H1 (cell line): ENCODE measurements at regions not wholly inside any gene's neighbourhood (a gene's known extent, or its start where the extent isn't known, plus 50 kb on each side); places are given as distances from the start of the nearest gene placed in this dataset.

ENCODE experiments used
- CTCF ChIA-PET: fragments of 300-600 bp; sonication (Branson Sonifier 250); formaldehyde crosslinking; loops from one replicate; lab custom pipeline; 2021; ENCODE audit not compliant: partially characterized antibody; lab: Charles Lee
- POLR2A ChIA-PET: fragments of 300-600 bp; sonication (Branson Sonifier 250); formaldehyde crosslinking; loops from one replicate; lab custom pipeline; 2021; ENCODE audit warnings: inconsistent platforms; ENCODE audit not compliant: partially characterized antibody; lab: Charles Lee
- DNase-seq, 2 experiments: peaks; one replicate each; pipeline versions ENCODE4 v3.0.0 to v3.0.0-alpha.2; 2010 to 2022; ENCODE audit warnings: low spot score in 2 of 2, low read depth in 1 of 2, mixed read lengths in 1 of 2
- FAIRE-seq: peaks from 2 replicates; lab custom pipeline; 2011; peaks lifted over from hg19 to GRCh38; lab: Jason Lieb, UNC
- H2AFZ ChIP-seq: 2 replicates; pipeline ENCODE4 v1.8.1; 2012; ENCODE audit warnings: low read length, inconsistent platforms
- H2AK5ac ChIP-seq: 2 replicates; pipeline ENCODE4 v1.6.1; 2013; ENCODE audit warnings: low read depth, low read length
- H2BK120ac ChIP-seq: replicated peaks from 2 replicates; pipeline ENCODE3; 2013; ENCODE audit warnings: low read depth, low read length, inconsistent platforms
- H2BK12ac ChIP-seq: 2 replicates; pipeline ENCODE4 v1.6.1; 2013; ENCODE audit warnings: low read depth, low read length
- H2BK15ac ChIP-seq: 2 replicates; pipeline ENCODE4 v1.6.1; 2013; ENCODE audit warnings: low read length
- H2BK20ac ChIP-seq: 2 replicates; pipeline ENCODE4 v1.6.1; 2013; ENCODE audit warnings: low read length
- H2BK5ac ChIP-seq: 2 replicates; pipeline ENCODE4 v1.6.1; 2013; ENCODE audit warnings: low read depth, low read length
- H3K14ac ChIP-seq: 2 replicates; pipeline ENCODE4 v1.6.1; 2013; ENCODE audit warnings: inconsistent platforms; ENCODE audit not compliant: insufficient read length
- H3K18ac ChIP-seq: 2 replicates; pipeline ENCODE4 v1.6.1; 2013; ENCODE audit warnings: low read length; ENCODE audit errors: extremely low read depth
- H3K23ac ChIP-seq: 2 replicates; pipeline ENCODE4 v1.6.1; 2013; ENCODE audit warnings: inconsistent platforms; ENCODE audit not compliant: insufficient read length
- H3K23me2 ChIP-seq: 2 replicates; pipeline ENCODE4 v1.6.1; 2013; ENCODE audit warnings: low read depth, low read length
- H3K27ac ChIP-seq: 2 replicates; pipeline ENCODE4 v1.6.1; 2011; ENCODE audit warnings: low read depth, low read length, inconsistent platforms
- H3K27me3 ChIP-seq, 4 experiments: replicated peaks in 1 of 4; 1 replicate in 1 of 4; 2 replicates in 3 of 4; pipeline versions ENCODE4 v1.6.1 to v1.8.1; 2011 to 2013; ENCODE audit warnings: low read length in 3 of 4, mild to moderate bottlenecking in 3 of 4, inconsistent platforms in 2 of 4, mixed read lengths in 2 of 4, moderate library complexity in 1 of 4; ENCODE audit not compliant: control insufficient read depth in 3 of 4, insufficient read depth in 3 of 4; ENCODE audit errors: extremely low read depth in 1 of 4
- H3K36me3 ChIP-seq, 4 experiments: 2 replicates each; pipeline versions ENCODE4 v1.6.1 to v1.8.1; 2011 to 2013; ENCODE audit warnings: mild to moderate bottlenecking in 4 of 4, low read length in 3 of 4, moderate library complexity in 2 of 4, control low read depth in 1 of 4, inconsistent platforms in 1 of 4; ENCODE audit not compliant: insufficient read depth in 4 of 4, control insufficient read depth in 2 of 4
- H3K4ac ChIP-seq: replicated peaks from 2 replicates; pipeline ENCODE3; 2013; ENCODE audit warnings: low read length, low read depth, mixed read lengths, inconsistent platforms; ENCODE audit not compliant: insufficient read length
- H3K4me1 ChIP-seq, 4 experiments: replicated peaks in 1 of 4; 1 replicate in 1 of 4; 2 replicates in 3 of 4; pipeline versions ENCODE4 v1.6.1 to v1.8.1; 2011 to 2013; ENCODE audit warnings: low read length in 3 of 4, inconsistent platforms in 2 of 4, mixed read lengths in 1 of 4; ENCODE audit not compliant: insufficient read depth in 4 of 4, control insufficient read depth in 3 of 4
- H3K4me2 ChIP-seq, 2 experiments: 2 replicates each; pipeline versions ENCODE4 v1.6.1 to v1.8.1; 2011 to 2013; ENCODE audit warnings: low read depth in 2 of 2, low read length in 2 of 2, control low read depth in 1 of 2, inconsistent platforms in 1 of 2, mild to moderate bottlenecking in 1 of 2; ENCODE audit not compliant: insufficient read depth in 1 of 2
- H3K4me3 ChIP-seq, 4 experiments: fragments of 200-600, 300-600 bp in 1 of 4; sonication (generic), shearing (Covaris generic), sonication (Bioruptor Twin) in 1 of 4; 2 replicates each; pipeline versions ENCODE4 v1.5.1 to v1.8.1; 2011 to 2016; ENCODE audit warnings: low read length in 4 of 4, low read depth in 3 of 4, control low read depth in 2 of 4, inconsistent platforms in 2 of 4, mild to moderate bottlenecking in 2 of 4, mixed read lengths in 1 of 4, moderate library complexity in 1 of 4; ENCODE audit not compliant: insufficient read depth in 2 of 4; ENCODE audit errors: extremely low read depth in 1 of 4
- H3K56ac ChIP-seq: replicated peaks from 2 replicates; pipeline ENCODE3; 2013; ENCODE audit warnings: low read depth, mild to moderate bottlenecking, mixed read lengths, low read length, inconsistent platforms; ENCODE audit not compliant: insufficient read length
- H3K79me1 ChIP-seq: 2 replicates; pipeline ENCODE4 v1.6.1; 2013; ENCODE audit warnings: low read depth, low read length, control low read depth
- H3K79me2 ChIP-seq, 2 experiments: 2 replicates each; pipeline versions ENCODE4 v1.6.1 to v1.8.1; 2012 to 2013; ENCODE audit warnings: low read length in 2 of 2, mild to moderate bottlenecking in 2 of 2, inconsistent platforms in 1 of 2; ENCODE audit not compliant: insufficient read depth in 2 of 2, control insufficient read depth in 1 of 2
- H3K9ac ChIP-seq, 4 experiments: replicated peaks in 1 of 4; 1 replicate in 1 of 4; 2 replicates in 3 of 4; pipeline versions ENCODE4 v1.6.1 to v1.8.1; 2011 to 2013; ENCODE audit warnings: low read depth in 3 of 4, low read length in 3 of 4, control low read depth in 2 of 4, mild to moderate bottlenecking in 2 of 4, moderate library complexity in 2 of 4, inconsistent platforms in 1 of 4; ENCODE audit errors: extremely low read depth in 1 of 4
- H3K9me3 ChIP-seq, 2 experiments: 2 replicates each; pipeline versions ENCODE4 v1.6.1 to v1.8.1; 2012 to 2013; ENCODE audit warnings: mild to moderate bottlenecking in 2 of 2, moderate library complexity in 2 of 2, control low read depth in 1 of 2, inconsistent platforms in 1 of 2, low read depth in 1 of 2, low read length in 1 of 2, mixed read lengths in 1 of 2; ENCODE audit not compliant: insufficient read depth in 2 of 2
- H4K20me1 ChIP-seq, 2 experiments: replicated peaks in 1 of 2; 2 replicates each; pipeline versions ENCODE3 to v1.8.1; 2011 to 2013; ENCODE audit warnings: inconsistent platforms in 2 of 2, low read length in 2 of 2, mild to moderate bottlenecking in 1 of 2; ENCODE audit not compliant: insufficient read depth in 2 of 2, control insufficient read depth in 1 of 2
- H4K5ac ChIP-seq: 2 replicates; pipeline ENCODE4 v1.6.1; 2013; ENCODE audit warnings: low read length, low read depth, mixed read lengths, inconsistent platforms; ENCODE audit not compliant: insufficient read length
- H4K8ac ChIP-seq: 2 replicates; pipeline ENCODE4 v1.8.0; 2013; ENCODE audit warnings: mild to moderate bottlenecking, moderate library complexity, low read length, inconsistent platforms; ENCODE audit not compliant: insufficient read depth; ENCODE audit errors: extremely low read depth
- H4K91ac ChIP-seq: replicated peaks from 2 replicates; pipeline ENCODE3; 2013; ENCODE audit warnings: low read length, mixed read lengths, inconsistent platforms; ENCODE audit not compliant: insufficient read length
- CREB1 ChIP-seq: IDR thresholded peaks from 2 replicates; pipeline ENCODE4 v1.6.1; 2012; ENCODE audit warnings: inconsistent platforms
- WGBS, 2 experiments: shearing (Covaris generic) in 1 of 2; methylation state at CpG; one replicate each; pipeline versions ENCODE4 v1.1.6 to v1.1.7; 2013 to 2015; ENCODE audit warnings: low lambda C conversion rate in 2 of 2, mixed read lengths in 2 of 2, inconsistent platforms in 1 of 2, low coverage in 1 of 2, missing lambda C conversion rate in 1 of 2; ENCODE audit not compliant: insufficient replicate concordance in 2 of 2, insufficient coverage in 1 of 2, insufficient read length in 1 of 2; ENCODE audit errors: extremely low coverage in 1 of 2, missing lambda C conversion rate in 1 of 2; 5-methylcytosine and 5-hydroxymethylcytosine counted together
- TF ChIP-seq, protein P1 (sequence below): IDR thresholded peaks from 2 replicates; pipeline ENCODE4 v1.6.1; 2012; ENCODE audit warnings: low read length, inconsistent platforms

- WGBS, 2 experiments, result 87% methylated on average over 1 of the region's 1 CpG; no CpG with 5 or more reads in 1 of the 2 experiments
- no peak for FAIRE-seq
- Histone ChIP-seq H3K9ac (no peak overlapping the region), H2BK120ac (no peak overlapping the region), H3K4me3 (no peak overlapping the region), H4K8ac (no peak overlapping the region), H3K36me3 (no peaks in the 10 kb centered on the region), H3K56ac (no peak overlapping the region), H3K14ac (no peak overlapping the region), H2BK15ac (no peak overlapping the region)
- TF ChIP-seq, protein P1, sequence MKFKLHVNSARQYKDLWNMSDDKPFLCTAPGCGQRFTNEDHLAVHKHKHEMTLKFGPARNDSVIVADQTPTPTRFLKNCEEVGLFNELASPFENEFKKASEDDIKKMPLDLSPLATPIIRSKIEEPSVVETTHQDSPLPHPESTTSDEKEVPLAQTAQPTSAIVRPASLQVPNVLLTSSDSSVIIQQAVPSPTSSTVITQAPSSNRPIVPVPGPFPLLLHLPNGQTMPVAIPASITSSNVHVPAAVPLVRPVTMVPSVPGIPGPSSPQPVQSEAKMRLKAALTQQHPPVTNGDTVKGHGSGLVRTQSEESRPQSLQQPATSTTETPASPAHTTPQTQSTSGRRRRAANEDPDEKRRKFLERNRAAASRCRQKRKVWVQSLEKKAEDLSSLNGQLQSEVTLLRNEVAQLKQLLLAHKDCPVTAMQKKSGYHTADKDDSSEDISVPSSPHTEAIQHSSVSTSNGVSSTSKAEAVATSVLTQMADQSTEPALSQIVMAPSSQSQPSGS, result no peak
- TF ChIP-seq CREB1, result no peak
- TF ChIP-seq, all 59 proteins: peak for 0
- Histone ChIP-seq H2BK12ac (no peak overlapping the region), H3K9me3 (no peaks in the 10 kb centered on the region), H3K4ac (no peak overlapping the region), H2BK5ac (no peak overlapping the region), H3K23me2 (no peaks in the 10 kb centered on the region), H3K27ac (no peak overlapping the region), H4K91ac (no peak overlapping the region), H3K4me1 (peaks cover 0 to 3% (median 0%) of the 10 kb centered on the region in 4 experiments; a peak in 1 of 7 replicates), H4K5ac (no peak overlapping the region), H3K79me1 (no peaks in the 10 kb centered on the region), H3K23ac (no peak overlapping the region), H2AFZ (no peak overlapping the region), H3K79me2 (no peaks in the 10 kb centered on the region), H2AK5ac (no peak overlapping the region), H3K27me3 (peaks cover 0 to 1% (median 0%) of the 10 kb centered on the region in 4 experiments; a peak in 1 of 7 replicates), H4K20me1 (no peaks in the 10 kb centered on the region), H3K4me2 (no peak overlapping the region), H2BK20ac (no peak overlapping the region), H3K18ac (no peak overlapping the region)
- ChIA-PET POLR2A (no interaction called here), CTCF (no interaction called here)
- no peak for DNase-seq
Observed at GRCh38 chr4:165765053-165765452, 108.0 kb upstream of the TLL1 start.
